H1 (cell line): ENCODE measurements at regions not wholly inside any gene's neighbourhood (a gene's known extent, or its start where the extent isn't known, plus 50 kb on each side); places are given as distances from the start of the nearest gene placed in this dataset.

Experiments
- BACH1 ChIP-seq: IDR thresholded peaks from 2 replicates; pipeline ENCODE4 v1.6.1; 2012; ENCODE audit warnings: low read length, improper control_type of control experiment
- RFX5 ChIP-seq: IDR thresholded peaks from 2 replicates; pipeline ENCODE4 v1.6.1; 2011; ENCODE audit warnings: low read depth, low read length, improper control_type of control experiment, borderline replicate concordance

DNA sequence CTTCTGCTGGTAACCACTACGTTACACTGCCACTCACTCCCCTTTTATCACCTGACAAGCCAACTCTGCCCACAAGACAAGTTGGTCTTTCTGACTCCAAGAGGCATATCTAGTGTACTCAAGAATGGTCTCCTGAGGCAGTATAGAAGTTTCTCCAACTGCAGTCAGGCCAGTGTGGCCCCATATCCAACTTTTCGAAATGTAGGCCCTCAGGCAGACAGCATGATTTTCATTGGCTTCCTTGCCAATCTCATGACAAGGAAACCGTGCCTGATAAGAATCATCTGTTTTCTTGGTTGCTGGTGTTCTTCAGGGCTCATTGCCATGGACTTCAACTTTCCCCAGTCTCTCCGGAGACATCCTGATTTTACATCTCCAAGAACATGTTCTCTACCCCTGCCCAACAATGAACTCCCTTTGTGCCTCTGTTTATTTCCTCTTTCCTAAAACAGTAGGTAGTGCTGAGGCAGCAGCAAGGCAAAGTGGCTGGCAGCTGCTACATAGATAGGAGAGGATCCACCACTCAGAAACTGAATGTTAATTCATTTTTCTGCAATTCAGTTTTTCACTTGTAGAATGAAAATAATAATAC lies 62.6 kb upstream of the SEMA6A start (continued):
- TF ChIP-seq RFX5 = no peak
- TF ChIP-seq BACH1 = no peak
